ENCODE measurements at regions not wholly inside any gene's neighbourhood (a gene's known extent, or its start where the extent isn't known, plus 50 kb on each side); places are given as distances from the start of the nearest gene placed in this dataset.

- DNase-seq (ENCODE audit: low spot score): no peak
Measured at GRCh38 chr13:40384976-40385857, 281.2 kb downstream of the FOXO1 start.

- DNase-seq (ENCODE audit: low spot score): no peak
Measured at GRCh38 chr13:40385858-40386180, 280.6 kb downstream of the FOXO1 start.

- DNase-seq (ENCODE audit: low spot score): no peak
Measured at GRCh38 chr13:40386586-40386985, 279.9 kb downstream of the FOXO1 start.

- no peak for DNase-seq (ENCODE audit: low spot score)
Measured at GRCh38 chr13:40387775-40388174, 278.7 kb downstream of the FOXO1 start.

- peak; percentile 78 for DNase-seq (ENCODE audit: low spot score)
Measured at GRCh38 chr13:40388617-40389016, 277.8 kb downstream of the FOXO1 start.

GRCh38 chr13:40389081-40389641 is 277.3 kb downstream of the FOXO1 start:
- no peak for DNase-seq (ENCODE audit: low spot score)

- no peak for DNase-seq (ENCODE audit: low spot score)
Measured at GRCh38 chr13:40390401-40390916, 276.0 kb downstream of the FOXO1 start.

GRCh38 chr13:40391788-40392187 is 274.7 kb downstream of the FOXO1 start:
- DNase-seq (ENCODE audit: low spot score): no peak

GRCh38 chr13:40394304-40394985 is 272.0 kb downstream of the FOXO1 start:
- no peak for DNase-seq (ENCODE audit: low spot score)

GRCh38 chr13:40398065-40398464 is 268.4 kb downstream of the FOXO1 start:
- DNase-seq (ENCODE audit: low spot score): no peak

GRCh38 chr13:40399756-40400155 is 266.7 kb downstream of the FOXO1 start:
- no peak for DNase-seq (ENCODE audit: low spot score)

- DNase-seq (ENCODE audit: low spot score): peak; percentile 94
Measured at GRCh38 chr13:40401911-40402776, 264.3 kb downstream of the FOXO1 start.

GRCh38 chr13:40402931-40403431 is 263.5 kb downstream of the FOXO1 start:
- peak; percentile 23 for DNase-seq (ENCODE audit: low spot score)

- DNase-seq (ENCODE audit: low spot score): no peak
Measured at GRCh38 chr13:40403509-40404241, 262.8 kb downstream of the FOXO1 start.

GRCh38 chr13:40404407-40404806 is 262.0 kb downstream of the FOXO1 start:
- DNase-seq (ENCODE audit: low spot score): no peak

GRCh38 chr13:40404967-40405716 is 261.3 kb downstream of the FOXO1 start:
- no peak for DNase-seq (ENCODE audit: low spot score)

GRCh38 chr13:40406405-40407120 is 259.9 kb downstream of the FOXO1 start:
- peak; percentile 84 for DNase-seq (ENCODE audit: low spot score)

GRCh38 chr13:40407567-40407966 is 258.9 kb downstream of the FOXO1 start:
- DNase-seq (ENCODE audit: low spot score): no peak

GRCh38 chr13:40408602-40409001 is 257.8 kb downstream of the FOXO1 start:
- DNase-seq (ENCODE audit: low spot score): peak; percentile 80
